ENCODE measurements at regions not wholly inside any gene's neighbourhood (a gene's known extent, or its start where the extent isn't known, plus 50 kb on each side); places are given as distances from the start of the nearest gene placed in this dataset.
A peak's percentile ranks its signal among the peaks of the same experiment; 100 is the strongest.

GRCh38 chr6:11833626-11834592, 55.3 kb upstream of the ADTRP start (continued):
- TF ChIP-seq, protein P1, sequence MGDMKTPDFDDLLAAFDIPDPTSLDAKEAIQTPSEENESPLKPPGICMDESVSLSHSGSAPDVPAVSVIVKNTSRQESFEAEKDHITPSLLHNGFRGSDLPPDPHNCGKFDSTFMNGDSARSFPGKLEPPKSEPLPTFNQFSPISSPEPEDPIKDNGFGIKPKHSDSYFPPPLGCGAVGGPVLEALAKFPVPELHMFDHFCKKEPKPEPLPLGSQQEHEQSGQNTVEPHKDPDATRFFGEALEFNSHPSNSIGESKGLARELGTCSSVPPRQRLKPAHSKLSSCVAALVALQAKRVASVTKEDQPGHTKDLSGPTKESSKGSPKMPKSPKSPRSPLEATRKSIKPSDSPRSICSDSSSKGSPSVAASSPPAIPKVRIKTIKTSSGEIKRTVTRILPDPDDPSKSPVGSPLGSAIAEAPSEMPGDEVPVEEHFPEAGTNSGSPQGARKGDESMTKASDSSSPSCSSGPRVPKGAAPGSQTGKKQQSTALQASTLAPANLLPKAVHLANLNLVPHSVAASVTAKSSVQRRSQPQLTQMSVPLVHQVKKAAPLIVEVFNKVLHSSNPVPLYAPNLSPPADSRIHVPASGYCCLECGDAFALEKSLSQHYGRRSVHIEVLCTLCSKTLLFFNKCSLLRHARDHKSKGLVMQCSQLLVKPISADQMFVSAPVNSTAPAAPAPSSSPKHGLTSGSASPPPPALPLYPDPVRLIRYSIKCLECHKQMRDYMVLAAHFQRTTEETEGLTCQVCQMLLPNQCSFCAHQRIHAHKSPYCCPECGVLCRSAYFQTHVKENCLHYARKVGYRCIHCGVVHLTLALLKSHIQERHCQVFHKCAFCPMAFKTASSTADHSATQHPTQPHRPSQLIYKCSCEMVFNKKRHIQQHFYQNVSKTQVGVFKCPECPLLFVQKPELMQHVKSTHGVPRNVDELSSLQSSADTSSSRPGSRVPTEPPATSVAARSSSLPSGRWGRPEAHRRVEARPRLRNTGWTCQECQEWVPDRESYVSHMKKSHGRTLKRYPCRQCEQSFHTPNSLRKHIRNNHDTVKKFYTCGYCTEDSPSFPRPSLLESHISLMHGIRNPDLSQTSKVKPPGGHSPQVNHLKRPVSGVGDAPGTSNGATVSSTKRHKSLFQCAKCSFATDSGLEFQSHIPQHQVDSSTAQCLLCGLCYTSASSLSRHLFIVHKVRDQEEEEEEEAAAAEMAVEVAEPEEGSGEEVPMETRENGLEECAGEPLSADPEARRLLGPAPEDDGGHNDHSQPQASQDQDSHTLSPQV (IDR thresholded peaks at IDR 0.05) = peak; percentile 85
- TF ChIP-seq, protein P2, sequence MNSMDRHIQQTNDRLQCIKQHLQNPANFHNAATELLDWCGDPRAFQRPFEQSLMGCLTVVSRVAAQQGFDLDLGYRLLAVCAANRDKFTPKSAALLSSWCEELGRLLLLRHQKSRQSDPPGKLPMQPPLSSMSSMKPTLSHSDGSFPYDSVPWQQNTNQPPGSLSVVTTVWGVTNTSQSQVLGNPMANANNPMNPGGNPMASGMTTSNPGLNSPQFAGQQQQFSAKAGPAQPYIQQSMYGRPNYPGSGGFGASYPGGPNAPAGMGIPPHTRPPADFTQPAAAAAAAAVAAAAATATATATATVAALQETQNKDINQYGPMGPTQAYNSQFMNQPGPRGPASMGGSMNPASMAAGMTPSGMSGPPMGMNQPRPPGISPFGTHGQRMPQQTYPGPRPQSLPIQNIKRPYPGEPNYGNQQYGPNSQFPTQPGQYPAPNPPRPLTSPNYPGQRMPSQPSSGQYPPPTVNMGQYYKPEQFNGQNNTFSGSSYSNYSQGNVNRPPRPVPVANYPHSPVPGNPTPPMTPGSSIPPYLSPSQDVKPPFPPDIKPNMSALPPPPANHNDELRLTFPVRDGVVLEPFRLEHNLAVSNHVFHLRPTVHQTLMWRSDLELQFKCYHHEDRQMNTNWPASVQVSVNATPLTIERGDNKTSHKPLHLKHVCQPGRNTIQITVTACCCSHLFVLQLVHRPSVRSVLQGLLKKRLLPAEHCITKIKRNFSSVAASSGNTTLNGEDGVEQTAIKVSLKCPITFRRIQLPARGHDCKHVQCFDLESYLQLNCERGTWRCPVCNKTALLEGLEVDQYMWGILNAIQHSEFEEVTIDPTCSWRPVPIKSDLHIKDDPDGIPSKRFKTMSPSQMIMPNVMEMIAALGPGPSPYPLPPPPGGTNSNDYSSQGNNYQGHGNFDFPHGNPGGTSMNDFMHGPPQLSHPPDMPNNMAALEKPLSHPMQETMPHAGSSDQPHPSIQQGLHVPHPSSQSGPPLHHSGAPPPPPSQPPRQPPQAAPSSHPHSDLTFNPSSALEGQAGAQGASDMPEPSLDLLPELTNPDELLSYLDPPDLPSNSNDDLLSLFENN (IDR thresholded peaks at IDR 0.05; ENCODE audit: low read depth in 2 of 2, low read length in 2 of 2) = peak in 1 of 2 experiments; percentile 79; a peak in 1 of 4 replicates
- TF ChIP-seq SNRNP70 (optimal IDR thresholded peaks at IDR 0.05; ENCODE audit: low read depth, low read length) (no peak), SMARCA4 (IDR thresholded peaks at IDR 0.05) (peak; percentile 93), LCOR (CRISPR knock-in tag; IDR thresholded peaks at IDR 0.05) (peak; percentile 79), TOE1 (IDR thresholded peaks at IDR 0.05; ENCODE audit: borderline replicate concordance) (peak; percentile 27; the same call in 1 of the 2 replicates), TOE1 (CRISPR knock-in tag; IDR thresholded peaks at IDR 0.05; ENCODE audit: borderline replicate concordance, low read depth) (no peak), ZEB2 (IDR thresholded peaks at IDR 0.05) (peak; percentile 71; the same call in 1 of the 2 replicates), KLF13 (tag; IDR thresholded peaks at IDR 0.05; ENCODE audit: borderline replicate concordance, low read depth) (no peak), TEAD4 (IDR thresholded peaks at IDR 0.05; ENCODE audit: low read length) (peak; percentile 93), TEAD4 (CRISPR knock-in tag; IDR thresholded peaks at IDR 0.05; ENCODE audit: borderline replicate concordance) (no peak), HDAC2 (IDR thresholded peaks at IDR 0.05) (peak; percentile 88), MECOM (CRISPR knock-in tag; IDR thresholded peaks at IDR 0.05) (peak; percentile 36; the same call in 1 of the 2 replicates), ZNF431 (CRISPR knock-in tag; IDR thresholded peaks at IDR 0.05) (no peak), CXXC5 (CRISPR knock-in tag; IDR thresholded peaks at IDR 0.05) (peak; percentile 65), SMAD4 (CRISPR knock-in tag; conservative IDR thresholded peaks at IDR 0.05) (peak; percentile 63; the same call in 1 of the 2 replicates), NR2C1 (IDR thresholded peaks at IDR 0.05) (peak; percentile 46; the same call in 1 of the 2 replicates), NR2C1 (tag; IDR thresholded peaks at IDR 0.05) (no peak), C11orf30 (IDR thresholded peaks at IDR 0.05; ENCODE audit: low read depth) (peak; percentile 82)
- TF ChIP-seq, protein P3, sequence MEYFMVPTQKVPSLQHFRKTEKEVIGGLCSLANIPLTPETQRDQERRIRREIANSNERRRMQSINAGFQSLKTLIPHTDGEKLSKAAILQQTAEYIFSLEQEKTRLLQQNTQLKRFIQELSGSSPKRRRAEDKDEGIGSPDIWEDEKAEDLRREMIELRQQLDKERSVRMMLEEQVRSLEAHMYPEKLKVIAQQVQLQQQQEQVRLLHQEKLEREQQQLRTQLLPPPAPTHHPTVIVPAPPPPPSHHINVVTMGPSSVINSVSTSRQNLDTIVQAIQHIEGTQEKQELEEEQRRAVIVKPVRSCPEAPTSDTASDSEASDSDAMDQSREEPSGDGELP (CRISPR knock-in tag; IDR thresholded peaks at IDR 0.05; ENCODE audit: borderline replicate concordance) = 0 out of 2 replicates have a peak, but pooled peaks have one; percentile 24

Measured in K562 (cell line).